Erythroblast (primary cell): ENCODE measurements at regions not wholly inside any gene's neighbourhood (a gene's known extent, or its start where the extent isn't known, plus 50 kb on each side); places are given as distances from the start of the nearest gene placed in this dataset.

Experiments
- GATA1 ChIP-seq: IDR thresholded peaks from 2 replicates; pipeline ENCODE4 v1.6.1; 2011; ENCODE audit warnings: low read depth, mild to moderate bottlenecking, control low read depth, low read length, moderate library complexity
- POLR2A ChIP-seq: IDR thresholded peaks from 2 replicates; pipeline ENCODE4 v1.6.1; 2011; ENCODE audit warnings: mild to moderate bottlenecking, low read length

DNA sequence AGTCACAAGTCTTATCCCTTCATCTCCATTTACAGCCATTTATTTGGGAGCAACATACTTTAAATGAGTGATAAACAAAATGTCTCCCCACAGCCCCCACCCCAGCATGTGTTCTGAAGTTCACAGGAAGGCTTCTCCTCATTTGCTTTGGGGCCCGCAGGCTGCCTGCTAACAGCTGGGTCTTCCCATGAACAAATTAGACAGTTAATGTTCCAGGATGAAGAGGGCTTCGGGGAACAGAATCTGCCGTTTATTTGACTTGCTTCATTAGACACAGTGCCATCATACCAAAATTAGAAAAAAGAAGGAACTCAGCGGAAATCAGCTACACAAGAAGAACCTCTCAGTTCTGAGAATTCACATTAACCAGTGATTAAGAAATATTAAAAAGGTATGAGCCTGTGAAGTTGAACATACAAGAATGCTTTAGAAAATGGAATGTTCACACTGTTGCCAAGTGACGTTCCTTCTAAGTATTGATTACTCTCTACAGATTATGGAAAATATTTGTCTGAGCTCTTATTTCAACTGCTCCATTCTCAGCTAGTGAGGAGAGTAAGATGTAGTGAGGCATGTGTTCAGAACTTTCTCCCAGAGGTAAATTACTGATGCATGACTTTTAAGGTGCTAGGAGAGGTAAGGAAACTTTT lies 107.5 kb upstream of the THBS1 start:
- TF ChIP-seq POLR2A, result no peak
- no peak for TF ChIP-seq GATA1
